ENCODE measurements at regions not wholly inside any gene's neighbourhood (a gene's known extent, or its start where the extent isn't known, plus 50 kb on each side); places are given as distances from the start of the nearest gene placed in this dataset.

- no peak for DNase-seq
These were observed 268.4 kb upstream of the ARGLU1 start for GRCh38 chr13:106836186-106836802.

GRCh38 chr13:106835477-106835876, 267.5 kb upstream of the ARGLU1 start:
- DNase-seq = no peak

- DNase-seq = no peak
These were observed 254.0 kb upstream of the ARGLU1 start for GRCh38 chr13:106821979-106822378.

GRCh38 chr13:106819413-106820180, 251.7 kb upstream of the ARGLU1 start:
- no peak for DNase-seq

GRCh38 chr13:106818971-106819370, 251.0 kb upstream of the ARGLU1 start:
- DNase-seq = no peak

- no peak for DNase-seq
These were observed 247.6 kb upstream of the ARGLU1 start for GRCh38 chr13:106815545-106815944.

- DNase-seq = no peak
These were observed 246.5 kb upstream of the ARGLU1 start for GRCh38 chr13:106814463-106814862.

- DNase-seq = no peak
These were observed 242.1 kb upstream of the ARGLU1 start for GRCh38 chr13:106810069-106810468.

- no peak for DNase-seq
These were observed 237.1 kb upstream of the ARGLU1 start for GRCh38 chr13:106804991-106805390.

- DNase-seq = no peak
These were observed 235.0 kb upstream of the ARGLU1 start for GRCh38 chr13:106802917-106803316.

GRCh38 chr13:106799781-106800335, 231.9 kb upstream of the ARGLU1 start:
- DNase-seq = no peak

GRCh38 chr13:106797081-106797640, 229.2 kb upstream of the ARGLU1 start:
- DNase-seq = no peak

GRCh38 chr13:106796280-106797047, 228.5 kb upstream of the ARGLU1 start:
- peak; percentile 76 for DNase-seq

GRCh38 chr13:106795847-106796246, 227.9 kb upstream of the ARGLU1 start:
- DNase-seq = no peak

- DNase-seq = no peak
These were observed 226.2 kb upstream of the ARGLU1 start for GRCh38 chr13:106794117-106794516.

GRCh38 chr13:106789911-106790310, 222.0 kb upstream of the ARGLU1 start:
- DNase-seq = no peak

- no peak for DNase-seq
These were observed 218.1 kb upstream of the ARGLU1 start for GRCh38 chr13:106786006-106786563.

GRCh38 chr13:106774621-106775020, 206.7 kb upstream of the ARGLU1 start:
- DNase-seq = no peak

- DNase-seq = no peak
These were observed 204.2 kb upstream of the ARGLU1 start for GRCh38 chr13:106772006-106772601.

- DNase-seq = no peak
These were observed 201.1 kb upstream of the ARGLU1 start for GRCh38 chr13:106768991-106769390.

- no peak for DNase-seq
These were observed 194.8 kb upstream of the ARGLU1 start for GRCh38 chr13:106762708-106763107.

- no peak for DNase-seq
These were observed 188.5 kb upstream of the ARGLU1 start for GRCh38 chr13:106756446-106756845.

Data from NCI-H748 treated with DMSO at 0.1 percent for 48 hours (cell line).